Tibial nerve (tissue), 4 donors: ENCODE measurements at regions not wholly inside any gene's neighbourhood (a gene's known extent, or its start where the extent isn't known, plus 50 kb on each side); places are given as distances from the start of the nearest gene placed in this dataset. TPM values are rescaled to one million over a fixed set of nuclear protein-coding genes. Genes with fewer than 3 reads are reported as not detected.

Experiments used
- DNase-seq, 2 donors: peaks; one replicate each; pipeline ENCODE4 v3.0.0-alpha.2; 2019; ENCODE audit warnings: low spot score in 2 of 2
- H3K27ac ChIP-seq, 4 donors: fragments of 200-600 bp; sonication (generic) in 3 of 4; one replicate each; pipeline ENCODE4 v1.5.1; 2017 to 2019; ENCODE audit warnings: mild to moderate bottlenecking in 1 of 4
- H3K27me3 ChIP-seq, 2 donors: fragments of 200-600 bp; sonication (generic) in 1 of 2; one replicate each; pipeline versions ENCODE4 v1.5.1 to v1.6.0; 2017 to 2019
- H3K36me3 ChIP-seq, 3 donors: fragments of 200-600 bp; sonication (generic); one replicate each; pipeline ENCODE4 v1.5.1; 2018 to 2019
- H3K4me1 ChIP-seq, 4 donors: fragments of 200-600 bp; sonication (generic) in 3 of 4; one replicate each; pipeline ENCODE4 v1.5.1; 2017 to 2019
- H3K4me3 ChIP-seq, 4 donors: fragments of 200-600 bp; sonication (generic) in 3 of 4; one replicate each; pipeline ENCODE4 v1.5.1; 2017 to 2019; ENCODE audit warnings: mild to moderate bottlenecking in 1 of 4, moderate library complexity in 1 of 4
- H3K9me3 ChIP-seq, 4 donors: fragments of 200-600 bp; sonication (generic) in 3 of 4; one replicate each; pipeline ENCODE4 v1.5.1; 2017 to 2019
- CTCF ChIP-seq, 5 experiments: fragments of 200-600 bp in 3 of 5; fragments of 450-650 bp in 2 of 5; sonication (generic) in 3 of 5; IDR thresholded peaks; one replicate each; pipeline ENCODE4 v1.5.1; 2016 to 2019; ENCODE audit warnings: antibody characterized with exemption in 5 of 5, mild to moderate bottlenecking in 3 of 5, moderate library complexity in 2 of 5
- EP300 ChIP-seq, 2 donors: sonication (generic); formaldehyde crosslinking; IDR thresholded peaks; one replicate each; pipeline ENCODE4 v1.6.1; 2017; ENCODE audit warnings: antibody characterized with exemption in 2 of 2, mild to moderate bottlenecking in 1 of 2
- POLR2A ChIP-seq, 2 donors: fragments of 450-650 bp; IDR thresholded peaks; one replicate each; pipeline ENCODE4 v1.6.1; 2017; ENCODE audit warnings: antibody characterized with exemption in 2 of 2, mild to moderate bottlenecking in 2 of 2, moderate library complexity in 2 of 2
- WGBS, 2 donors: methylation state at CpG; one replicate each; pipeline ENCODE4 v1.1.5; 2018; 5-methylcytosine and 5-hydroxymethylcytosine counted together
- small RNA-seq: library from RNA; depleted of rRNA; stranded (forward); fragments of <200 nt; gene quantifications from one replicate; pipeline ENCODE3, GENCODE V24; 2016

GRCh38 chr7:65820287-65820950 is 52.5 kb upstream of the VKORC1L1 start:
- Histone ChIP-seq H3K27me3 (no peaks in the 10 kb centered on the region), H3K36me3 (no peaks in the 10 kb centered on the region), H3K4me1 (no peaks in the 10 kb centered on the region), H3K9me3 (no peaks in the 10 kb centered on the region), H3K27ac (no peak overlapping the region), H3K4me3 (no peak overlapping the region)
- WGBS, 2 donors: 38 to 39% methylated on average over 4 of the region's 4 CpGs
- TF ChIP-seq CTCF (IDR thresholded peaks at IDR 0.05) (no peak), EP300 (IDR thresholded peaks at IDR 0.05) (no peak), POLR2A (IDR thresholded peaks at IDR 0.05) (no peak)
- no peak for DNase-seq

Small RNA genes lying in the stretch of these regions (small RNA-seq; reads per million reads assigned to genes)
- gene AC114501.1 (not detected), gene RNU6-912P (not detected), gene SNORA15B-2 (not detected), gene SNORA22 (not detected)
